K562 (cell line): ENCODE measurements at regions not wholly inside any gene's neighbourhood (a gene's known extent, or its start where the extent isn't known, plus 50 kb on each side); places are given as distances from the start of the nearest gene placed in this dataset.

Experiments used
- ARHGAP35 ChIP-seq: fragments of 450-650 bp; IDR thresholded peaks from 2 replicates; pipeline ENCODE4 v1.6.1; 2018; ENCODE audit not compliant: partially characterized antibody
- CBX1 ChIP-seq: sonication (generic); IDR thresholded peaks from 2 replicates; pipeline ENCODE4 v1.6.1; 2016; ENCODE audit warnings: antibody characterized with exemption, low read depth, mild to moderate bottlenecking
- CSDE1 ChIP-seq, 2 experiments: fragments of 450-650 bp; IDR thresholded peaks; 2 replicates each; pipeline ENCODE4 v1.6.1; 2016; ENCODE audit warnings: mild to moderate bottlenecking in 1 of 2
- EP300 ChIP-seq: IDR thresholded peaks from 2 replicates; pipeline ENCODE4 v1.6.1; 2012; ENCODE audit warnings: low read length, improper control_type of control experiment
- KAT7 ChIP-seq: sonication (generic); formaldehyde crosslinking; IDR thresholded peaks from 2 replicates; pipeline ENCODE4 v1.8.0; 2022; ENCODE audit warnings: missing genetic modification reagents, mild to moderate bottlenecking, borderline replicate concordance
- RBM25 ChIP-seq: fragments of 200-400 bp; formaldehyde crosslinking; IDR thresholded peaks from 2 replicates; pipeline ENCODE4 v1.6.1; 2018; ENCODE audit warnings: low read length, low read depth, moderate library complexity; ENCODE audit not compliant: severe bottlenecking
- SAFB ChIP-seq: fragments of 200-400 bp; formaldehyde crosslinking; IDR thresholded peaks from 2 replicates; pipeline ENCODE4 v1.6.1; 2017; ENCODE audit warnings: low read depth, low read length, borderline replicate concordance
- ZBTB40 ChIP-seq, 2 experiments: fragments of 450-650 bp in 1 of 2; sonication (generic) in 1 of 2; formaldehyde crosslinking in 1 of 2; IDR thresholded peaks; 2 replicates each; pipeline versions ENCODE4 v1.7.1 to v1.9.0; 2016 to 2022; ENCODE audit warnings: inconsistent platforms in 1 of 2, mild to moderate bottlenecking in 1 of 2, missing genetic modification reagents in 1 of 2
- ZNF23 ChIP-seq: fragments of 250-450 bp; sonication (Bioruptor Pico); IDR thresholded peaks from 2 replicates; pipeline ENCODE4 v1.4.0; 2020; ENCODE audit warnings: mild to moderate bottlenecking

- no peak for TF ChIP-seq ZBTB40 (IDR thresholded peaks at IDR 0.05)
- TF ChIP-seq ZBTB40 (CRISPR knock-in tag; IDR thresholded peaks at IDR 0.05): no peak
- no peak for TF ChIP-seq ARHGAP35
- TF ChIP-seq CBX1: no peak
- TF ChIP-seq KAT7 (CRISPR knock-in tag): no peak
- no peak for TF ChIP-seq SAFB
- TF ChIP-seq EP300: no peak
- TF ChIP-seq ZNF23 (CRISPR knock-in tag): no peak
- no peak for TF ChIP-seq RBM25
- no peak for TF ChIP-seq CSDE1 (IDR thresholded peaks at IDR 0.05)
Observed at GRCh38 chr7:13062631-13063030, 375.2 kb downstream of the ARL4A start (continued).
